ENCODE measurements at regions not wholly inside any gene's neighbourhood (a gene's known extent, or its start where the extent isn't known, plus 50 kb on each side); places are given as distances from the start of the nearest gene placed in this dataset.

DNA sequence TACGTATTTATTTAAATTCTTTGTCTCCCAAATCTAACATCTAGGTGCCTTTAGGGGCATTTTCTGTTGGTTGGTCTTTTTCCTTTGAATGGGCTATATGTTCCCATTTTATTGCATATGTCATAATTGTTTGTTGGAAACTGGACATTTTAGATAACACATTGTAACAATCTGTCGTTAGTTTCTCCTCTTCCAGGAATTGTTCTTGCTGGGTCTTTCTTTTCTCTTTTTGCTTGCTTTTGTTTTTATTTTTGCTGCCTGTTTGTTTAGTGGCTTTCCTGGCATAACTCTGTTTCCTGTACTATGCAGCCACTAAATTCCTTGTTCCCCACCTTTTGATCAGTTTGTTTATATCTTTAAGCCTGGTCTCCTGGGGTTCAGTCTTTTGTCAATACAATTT is 244.3 kb upstream of the RTL1 start:
- TF ChIP-seq, protein P1, sequence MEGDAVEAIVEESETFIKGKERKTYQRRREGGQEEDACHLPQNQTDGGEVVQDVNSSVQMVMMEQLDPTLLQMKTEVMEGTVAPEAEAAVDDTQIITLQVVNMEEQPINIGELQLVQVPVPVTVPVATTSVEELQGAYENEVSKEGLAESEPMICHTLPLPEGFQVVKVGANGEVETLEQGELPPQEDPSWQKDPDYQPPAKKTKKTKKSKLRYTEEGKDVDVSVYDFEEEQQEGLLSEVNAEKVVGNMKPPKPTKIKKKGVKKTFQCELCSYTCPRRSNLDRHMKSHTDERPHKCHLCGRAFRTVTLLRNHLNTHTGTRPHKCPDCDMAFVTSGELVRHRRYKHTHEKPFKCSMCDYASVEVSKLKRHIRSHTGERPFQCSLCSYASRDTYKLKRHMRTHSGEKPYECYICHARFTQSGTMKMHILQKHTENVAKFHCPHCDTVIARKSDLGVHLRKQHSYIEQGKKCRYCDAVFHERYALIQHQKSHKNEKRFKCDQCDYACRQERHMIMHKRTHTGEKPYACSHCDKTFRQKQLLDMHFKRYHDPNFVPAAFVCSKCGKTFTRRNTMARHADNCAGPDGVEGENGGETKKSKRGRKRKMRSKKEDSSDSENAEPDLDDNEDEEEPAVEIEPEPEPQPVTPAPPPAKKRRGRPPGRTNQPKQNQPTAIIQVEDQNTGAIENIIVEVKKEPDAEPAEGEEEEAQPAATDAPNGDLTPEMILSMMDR (IDR thresholded peaks at IDR 0.05) = no peak
- no peak for TF ChIP-seq POLR2A (IDR thresholded peaks at IDR 0.05)
